H9 (cell line): ENCODE measurements at regions not wholly inside any gene's neighbourhood (a gene's known extent, or its start where the extent isn't known, plus 50 kb on each side); places are given as distances from the start of the nearest gene placed in this dataset.

Source experiments
- DNase-seq: peaks from one replicate; pipeline ENCODE4 v3.0.0-alpha.2; 2017
- H2AFZ ChIP-seq: one replicate; pipeline ENCODE4 v1.6.1; 2013; ENCODE audit warnings: mild to moderate bottlenecking, low read length, control low read depth, moderate library complexity
- H2AK5ac ChIP-seq: 2 replicates; pipeline ENCODE4 v1.6.1; 2013; ENCODE audit warnings: low read length, control low read depth, mixed read lengths; ENCODE audit not compliant: insufficient read length
- H2BK120ac ChIP-seq: one replicate; pipeline ENCODE4 v1.6.1; 2013; ENCODE audit warnings: low read depth, mild to moderate bottlenecking, low read length, control low read depth, inconsistent platforms; ENCODE audit not compliant: poor library complexity, severe bottlenecking
- H2BK12ac ChIP-seq: 2 replicates; pipeline ENCODE4 v1.6.1; 2013; ENCODE audit warnings: low read length, control low read depth, mixed read lengths, low read depth; ENCODE audit not compliant: insufficient read length
- H2BK15ac ChIP-seq: 2 replicates; pipeline ENCODE4 v1.6.1; 2013; ENCODE audit warnings: low read depth, low read length, control low read depth
- H2BK20ac ChIP-seq: one replicate; pipeline ENCODE4 v1.6.1; 2013; ENCODE audit warnings: low read depth, mild to moderate bottlenecking, low read length, control low read depth, inconsistent platforms; ENCODE audit not compliant: poor library complexity, severe bottlenecking
- H2BK5ac ChIP-seq: 2 replicates; pipeline ENCODE4 v1.6.1; 2013; ENCODE audit warnings: low read length, control low read depth, mixed read lengths; ENCODE audit not compliant: insufficient read length
- H3K14ac ChIP-seq: 2 replicates; pipeline ENCODE4 v1.6.1; 2013; ENCODE audit warnings: low read length, control low read depth; ENCODE audit not compliant: insufficient read depth
- H3K18ac ChIP-seq: 2 replicates; pipeline ENCODE4 v1.6.1; 2013; ENCODE audit warnings: low read depth, mild to moderate bottlenecking, mixed read lengths, low read length, control low read depth; ENCODE audit not compliant: insufficient read length
- H3K23ac ChIP-seq: 2 replicates; pipeline ENCODE4 v1.6.1; 2013; ENCODE audit warnings: low read length, control low read depth, mixed read lengths, low read depth; ENCODE audit not compliant: insufficient read length
- H3K23me2 ChIP-seq: 2 replicates; pipeline ENCODE4 v1.6.1; 2013; ENCODE audit warnings: low read depth, mild to moderate bottlenecking, mixed read lengths, low read length, control low read depth; ENCODE audit not compliant: insufficient read length, poor library complexity, severe bottlenecking
- H3K27ac ChIP-seq: 2 replicates; pipeline ENCODE4 v1.5.1; 2013; ENCODE audit warnings: low read length, control low read depth, mixed read lengths, low read depth; ENCODE audit not compliant: insufficient read length
- H3K27me3 ChIP-seq: 2 replicates; pipeline ENCODE4 v1.6.1; 2013; ENCODE audit warnings: low read length, control low read depth, inconsistent platforms; ENCODE audit not compliant: insufficient read depth
- H3K4ac ChIP-seq: 2 replicates; pipeline ENCODE4 v1.6.1; 2013; ENCODE audit warnings: low read depth, mild to moderate bottlenecking, control low read depth, inconsistent platforms, low read length, moderate library complexity
- H3K4me1 ChIP-seq: 2 replicates; pipeline ENCODE4 v1.6.1; 2013; ENCODE audit warnings: low read length, control low read depth, inconsistent platforms; ENCODE audit not compliant: insufficient read depth
- H3K4me2 ChIP-seq: 2 replicates; pipeline ENCODE4 v1.6.1; 2013; ENCODE audit warnings: low read length, control low read depth, mixed read lengths; ENCODE audit not compliant: insufficient read length, insufficient read depth
- H3K56ac ChIP-seq: 2 replicates; pipeline ENCODE4 v1.6.1; 2013; ENCODE audit warnings: low read depth, mild to moderate bottlenecking, mixed read lengths, low read length, control low read depth; ENCODE audit not compliant: insufficient read length
- H3K79me1 ChIP-seq: 2 replicates; pipeline ENCODE4 v1.6.1; 2013; ENCODE audit warnings: low read depth, mild to moderate bottlenecking, moderate library complexity, low read length, control low read depth, inconsistent platforms; ENCODE audit not compliant: insufficient read depth, poor library complexity, severe bottlenecking
- H3K79me2 ChIP-seq: 2 replicates; pipeline ENCODE4 v1.6.1; 2013; ENCODE audit warnings: low read length, control low read depth, inconsistent platforms; ENCODE audit not compliant: insufficient read depth
- H3K9ac ChIP-seq: 2 replicates; pipeline ENCODE4 v1.6.1; 2013; ENCODE audit warnings: low read length, control low read depth, mixed read lengths; ENCODE audit not compliant: insufficient read length; ENCODE audit errors: extremely low read depth
- H3K9me3 ChIP-seq: one replicate; pipeline ENCODE4 v1.6.1; 2013; ENCODE audit warnings: low read depth, low read length, inconsistent platforms; ENCODE audit not compliant: control insufficient read depth
- H3T11ph ChIP-seq: one replicate; pipeline ENCODE4 v1.6.1; 2013; ENCODE audit warnings: mild to moderate bottlenecking, low read length, control low read depth, inconsistent platforms
- H4K20me1 ChIP-seq: one replicate; pipeline ENCODE4 v1.6.1; 2013; ENCODE audit not compliant: control insufficient read depth, insufficient read length, insufficient read depth
- H4K5ac ChIP-seq: 2 replicates; pipeline ENCODE4 v1.6.1; 2013; ENCODE audit warnings: low read depth, mild to moderate bottlenecking, mixed read lengths, low read length, control low read depth; ENCODE audit not compliant: insufficient read length
- H4K8ac ChIP-seq: replicated peaks from 2 replicates; pipeline ENCODE4 v1.6.1; 2013; ENCODE audit warnings: low read length, control low read depth, mixed read lengths, low read depth; ENCODE audit not compliant: insufficient read length
- H4K91ac ChIP-seq: 2 replicates; pipeline ENCODE4 v1.6.1; 2013; ENCODE audit warnings: low read depth, mild to moderate bottlenecking, moderate library complexity, mixed read lengths, low read length, control low read depth; ENCODE audit not compliant: insufficient read length
- H3K27ac Mint-ChIP-seq, 3 experiments: 2 replicates in 2 of 3; 3 replicates in 1 of 3; pipeline ENCODE4 v1.8.0; 2020 to 2021; ENCODE audit warnings: mixed read lengths in 3 of 3, mild to moderate bottlenecking in 1 of 3, moderate library complexity in 1 of 3
- H3K27me3 Mint-ChIP-seq: 2 replicates; pipeline ENCODE4 v1.8.0; 2021; ENCODE audit warnings: low read depth, mild to moderate bottlenecking, moderate library complexity, mixed read lengths
- H3K36me3 Mint-ChIP-seq, 3 experiments: 2 replicates in 2 of 3; 3 replicates in 1 of 3; pipeline ENCODE4 v1.8.0; 2020 to 2021; ENCODE audit warnings: low read depth in 3 of 3, mixed read lengths in 3 of 3; ENCODE audit not compliant: insufficient read depth in 1 of 3
- H3K4me1 Mint-ChIP-seq, 2 experiments: 2 replicates each; pipeline ENCODE4 v1.8.0; 2020; ENCODE audit warnings: mixed read lengths in 2 of 2
- H3K4me3 Mint-ChIP-seq, 2 experiments: 2 replicates in 1 of 2; 3 replicates in 1 of 2; pipeline ENCODE4 v1.8.0; 2020 to 2021; ENCODE audit warnings: mild to moderate bottlenecking in 2 of 2, mixed read lengths in 2 of 2, moderate library complexity in 1 of 2
- H3K9me3 Mint-ChIP-seq, 2 experiments: 2 replicates in 1 of 2; 3 replicates in 1 of 2; pipeline ENCODE4 v1.8.0; 2020; ENCODE audit warnings: mild to moderate bottlenecking in 2 of 2, mixed read lengths in 2 of 2, moderate library complexity in 1 of 2
- CTCF ChIP-seq: fragments of 200-600 bp; sonication (generic); conservative IDR thresholded peaks from 3 replicates; pipeline ENCODE4 v1.8.0; 2021; ENCODE audit warnings: antibody characterized with exemption, mild to moderate bottlenecking
- whole genome bisulfite sequencing: extraction: QIAGEN DNeasy Blood & Tissue Kit; methylation state at CpG from one replicate; pipeline ENCODE4 v1.1.7; 2013; ENCODE audit warnings: missing lambda C conversion rate, low lambda C conversion rate, mixed read lengths; ENCODE audit not compliant: insufficient read length; ENCODE audit errors: extremely low coverage; 5-methylcytosine and 5-hydroxymethylcytosine counted together

GRCh38 chr3:106588739-106589138 is 719.9 kb upstream of the CBLB start:
- Mint-ChIP-seq H3K9me3 (no peaks in the 10 kb centered on the region; a peak in 2 of 5 replicates), H3K27me3 (no peaks in the 10 kb centered on the region), H3K4me1 (peaks cover 0 to 8% of the 10 kb centered on the region in 2 experiments; a peak in 1 of 4 replicates), H3K4me3 (no peak overlapping the region), H3K27ac (no peak overlapping the region), H3K36me3 (no peaks in the 10 kb centered on the region)
- Histone ChIP-seq H3T11ph (no peak overlapping the region), H3K18ac (no peak overlapping the region), H4K91ac (no peak overlapping the region), H3K4me2 (no peak overlapping the region), H3K79me2 (no peaks in the 10 kb centered on the region), H4K20me1 (no peaks in the 10 kb centered on the region), H3K56ac (no peak overlapping the region), H2AK5ac (no peak overlapping the region), H2BK120ac (no peak overlapping the region), H3K9ac (no peak overlapping the region), H3K14ac (no peak overlapping the region), H3K23ac (no peak overlapping the region), H3K23me2 (no peaks in the 10 kb centered on the region), H3K9me3 (no peaks in the 10 kb centered on the region), H3K79me1 (no peaks in the 10 kb centered on the region), H4K8ac (no peak overlapping the region), H2BK15ac (no peak overlapping the region), H2AFZ (no peak overlapping the region), H3K4ac (no peak overlapping the region), H2BK20ac (no peak overlapping the region), H2BK5ac (no peak overlapping the region), H4K5ac (no peak overlapping the region), H3K27ac (no peak overlapping the region), H3K27me3 (no peaks in the 10 kb centered on the region), H2BK12ac (no peak overlapping the region), H3K4me1 (no peaks in the 10 kb centered on the region)
- no peak for TF ChIP-seq CTCF
- WGBS = no CpG with 5 or more reads among the region's 1 CpG
- DNase-seq = no peak
